Kidney glomerular epithelial cell (primary cell): ENCODE measurements at regions not wholly inside any gene's neighbourhood (a gene's known extent, or its start where the extent isn't known, plus 50 kb on each side); places are given as distances from the start of the nearest gene placed in this dataset.
"Not testable (repeated sequence)": the region's sequence is repeated elsewhere in the genome, so short reads cannot be mapped to it uniquely, and the experiment has no call there.

Source experiments
- DNase-seq: peaks from one replicate; lab custom pipeline; 2025; lab: John Stamatoyannopoulos, UW

GRCh38 chr2:176851889-176852483 is 360.6 kb upstream of the HNRNPA3 start:
- no peak for DNase-seq

DNA sequence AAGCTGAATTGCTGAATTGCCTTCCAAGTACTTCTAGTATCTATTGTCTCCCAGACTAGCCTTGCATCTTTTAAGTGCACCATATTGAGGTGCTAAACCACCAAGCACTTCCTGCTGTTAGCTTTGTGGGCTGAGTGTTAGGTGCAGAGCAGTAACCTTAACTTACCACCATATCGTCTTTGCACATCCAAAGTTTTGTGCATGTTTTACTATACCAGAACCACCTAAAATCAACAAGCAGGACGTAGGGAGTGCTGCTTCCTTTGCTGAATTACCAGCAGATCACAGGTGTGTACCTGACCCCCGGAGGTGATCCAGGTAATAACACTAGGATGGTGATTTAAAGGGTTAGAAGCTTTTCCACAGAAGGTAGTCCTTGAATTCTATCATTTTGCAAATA is 359.9 kb upstream of the HNRNPA3 start:
- DNase-seq = no peak

DNA sequence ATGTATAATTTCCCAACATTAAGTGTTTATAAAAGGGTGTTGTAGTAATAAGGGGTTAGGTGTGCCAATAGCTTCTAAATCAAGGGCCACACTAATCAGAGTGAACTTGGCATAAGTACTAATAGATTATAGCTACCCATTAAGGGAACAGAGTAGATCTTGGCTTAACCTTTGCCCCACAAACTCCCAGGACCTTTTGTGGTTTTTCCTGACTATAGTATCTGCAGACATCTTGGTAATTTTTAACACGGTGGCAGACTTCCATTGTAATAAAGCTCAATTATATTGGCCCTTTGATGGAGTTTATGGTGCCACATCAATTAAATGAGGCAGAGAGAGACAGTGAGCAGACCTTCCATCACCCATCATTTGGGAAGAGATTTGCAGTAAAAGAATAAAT is 358.5 kb upstream of the HNRNPA3 start:
- DNase-seq = no peak

DNA sequence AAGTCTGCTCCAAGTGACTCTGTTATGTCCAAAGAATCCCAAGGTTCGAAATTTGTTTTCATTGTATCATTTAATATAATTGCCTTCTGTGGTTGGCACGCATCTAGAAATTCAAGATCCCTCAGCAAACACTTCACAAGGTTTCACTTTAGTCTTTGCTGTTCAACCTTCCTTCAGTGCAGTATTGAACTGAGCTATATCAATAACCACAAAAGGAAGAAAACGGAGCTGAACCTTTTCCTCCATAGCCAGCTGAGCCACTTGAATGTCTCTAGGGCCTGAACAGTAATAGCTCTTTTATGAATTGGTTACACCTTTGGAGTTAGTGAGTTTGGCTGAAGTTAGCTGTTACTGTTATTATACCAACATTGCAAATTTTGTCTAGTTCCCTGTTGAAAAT is 357.7 kb upstream of the HNRNPA3 start:
- no peak for DNase-seq

DNA sequence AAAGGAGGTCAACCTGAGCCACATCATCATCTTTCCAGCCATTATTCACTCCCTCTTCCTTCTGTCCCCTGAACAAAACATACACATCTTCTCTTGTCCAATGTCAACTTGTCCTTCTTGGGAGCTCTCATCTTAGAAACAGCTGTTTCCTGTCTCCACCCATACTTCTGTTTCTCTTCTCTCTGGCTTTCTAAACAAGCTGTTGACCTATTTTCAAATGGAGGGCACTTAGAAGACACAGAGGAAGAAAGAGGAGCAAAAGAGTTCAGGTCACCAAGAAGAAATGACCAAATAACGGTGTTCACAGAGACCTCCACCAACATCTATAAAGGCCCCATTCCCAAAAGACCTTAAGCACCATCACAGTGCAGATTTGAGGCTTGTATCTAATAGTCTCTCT is 355.9 kb upstream of the HNRNPA3 start:
- no peak for DNase-seq

DNA sequence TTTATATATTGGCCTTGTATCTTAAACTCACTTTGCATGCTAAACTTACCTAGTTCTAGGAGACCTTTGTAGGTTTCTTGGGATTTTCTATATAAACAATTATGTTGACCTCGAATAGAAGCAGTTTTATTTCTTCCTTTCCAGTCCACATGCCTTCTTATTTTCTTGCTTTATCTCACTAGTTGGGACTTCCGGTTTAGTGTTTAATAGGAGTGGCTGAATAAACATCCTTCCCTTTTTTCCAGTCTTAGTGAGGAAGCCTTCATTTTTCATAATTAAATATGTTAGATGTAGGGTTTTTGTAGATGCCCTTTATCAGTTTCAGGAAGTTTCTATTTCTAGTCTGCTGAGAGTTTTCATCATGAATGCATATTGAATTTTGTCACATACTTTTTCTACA is 347.3 kb upstream of the HNRNPA3 start:
- DNase-seq = no peak

- DNase-seq = no peak
These were observed 340.2 kb upstream of the HNRNPA3 start for GRCh38 chr2:176872406-176872805.

DNA sequence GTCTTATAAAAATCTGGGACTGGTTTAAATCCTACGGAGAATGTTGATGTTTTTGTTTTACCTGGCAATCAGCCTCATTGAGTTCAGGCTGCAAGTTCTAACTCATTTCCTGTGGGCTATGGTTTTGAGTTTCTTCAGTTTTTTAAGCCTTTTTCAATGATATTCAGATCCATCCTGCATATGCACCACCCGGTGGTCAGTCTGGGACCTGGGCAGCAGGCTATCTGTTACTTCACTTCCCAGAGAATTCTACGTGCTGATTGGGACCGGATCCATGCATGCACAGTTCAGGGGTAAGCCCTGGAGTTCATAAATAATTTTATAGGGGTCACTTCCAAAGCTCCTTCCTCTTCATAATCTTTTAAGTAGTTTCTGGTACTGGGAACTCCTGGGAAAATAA is 339.2 kb upstream of the HNRNPA3 start:
- no peak for DNase-seq

DNA sequence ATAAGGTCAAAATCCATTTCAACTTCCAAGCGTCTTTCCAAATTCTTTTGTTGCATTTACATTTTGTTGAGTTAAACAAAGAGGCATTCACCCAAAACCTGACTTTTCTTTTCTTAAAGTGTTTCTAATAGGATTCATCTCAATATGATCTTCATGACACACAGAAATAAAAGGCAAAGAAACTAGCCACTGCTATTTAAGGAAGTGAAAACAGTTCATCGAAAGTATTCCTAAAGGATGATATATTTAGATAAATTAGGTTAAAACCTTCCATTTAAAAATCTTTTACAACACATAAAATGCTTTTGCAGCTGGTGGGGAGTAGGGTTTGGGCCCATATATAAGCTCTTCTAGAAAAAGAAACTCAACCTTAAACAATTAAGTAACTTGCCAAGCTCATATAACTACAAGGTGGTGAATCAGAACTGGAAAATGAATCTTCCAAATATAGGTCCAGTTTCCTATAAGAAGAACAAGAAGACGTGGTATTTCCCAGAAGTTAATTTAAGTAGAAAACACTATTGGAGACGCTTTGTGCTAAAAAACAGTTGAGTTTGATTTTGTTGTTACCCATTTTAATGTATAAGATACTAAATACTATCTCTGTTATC is 336.0 kb upstream of the HNRNPA3 start:
- DNase-seq = no peak

- DNase-seq = no peak
These were observed 333.1 kb upstream of the HNRNPA3 start for GRCh38 chr2:176879426-176879995.

- DNase-seq = not testable (repeated sequence)
These were observed 330.5 kb upstream of the HNRNPA3 start for GRCh38 chr2:176882045-176882444.

DNA sequence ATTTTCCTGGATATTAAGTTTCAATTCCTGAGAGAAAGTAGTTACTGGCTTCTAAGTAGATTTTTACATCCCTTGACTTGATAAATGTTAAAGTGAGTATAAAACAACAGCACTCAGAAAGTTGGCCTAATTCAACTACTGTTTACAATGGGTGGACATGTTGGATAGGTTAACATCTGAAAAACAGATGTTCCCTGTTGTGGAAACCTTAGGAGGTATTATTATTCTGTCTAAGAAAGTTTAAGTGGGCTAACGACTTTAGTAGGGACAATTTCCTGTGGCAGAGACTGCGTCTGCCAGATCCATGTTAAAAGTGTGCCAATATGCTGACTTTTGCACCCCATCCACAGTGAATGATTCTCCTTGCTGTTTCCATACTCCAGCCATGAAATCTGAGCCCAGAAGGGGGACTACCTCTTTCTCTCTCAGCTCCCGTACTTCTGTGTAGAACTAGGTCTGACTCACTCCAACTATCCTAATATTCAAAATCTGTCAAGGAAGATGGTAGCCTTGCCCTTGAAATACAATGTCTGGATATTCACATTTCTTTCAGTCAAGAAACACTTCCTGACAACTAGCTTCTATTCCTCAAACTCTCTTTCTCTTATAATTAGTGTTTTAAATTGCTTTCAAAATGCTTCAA is 327.5 kb upstream of the HNRNPA3 start:
- DNase-seq = no peak

DNA sequence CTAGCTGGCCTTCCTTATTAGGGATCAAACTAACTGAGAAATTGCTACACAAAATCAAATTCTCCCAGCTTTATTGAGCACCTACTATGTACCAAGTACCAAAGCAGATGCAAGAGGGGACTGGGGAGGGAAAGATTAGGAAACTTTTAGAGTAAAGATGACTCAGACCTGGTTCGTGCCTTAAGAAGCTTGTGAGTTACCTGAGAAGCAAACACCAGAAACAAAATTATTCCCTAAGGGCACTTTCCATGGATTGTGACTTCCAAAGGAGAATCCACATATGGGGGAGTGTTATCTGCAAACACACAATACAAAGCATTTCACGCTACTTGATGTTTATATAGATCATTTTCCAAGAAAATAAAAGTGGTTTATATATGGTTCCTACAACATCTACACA is 326.9 kb upstream of the HNRNPA3 start:
- DNase-seq = no peak

GRCh38 chr2:176891105-176891504 is 321.5 kb upstream of the HNRNPA3 start:
- no peak for DNase-seq

- no peak for DNase-seq
These were observed 320.7 kb upstream of the HNRNPA3 start for GRCh38 chr2:176891857-176892256.

DNA sequence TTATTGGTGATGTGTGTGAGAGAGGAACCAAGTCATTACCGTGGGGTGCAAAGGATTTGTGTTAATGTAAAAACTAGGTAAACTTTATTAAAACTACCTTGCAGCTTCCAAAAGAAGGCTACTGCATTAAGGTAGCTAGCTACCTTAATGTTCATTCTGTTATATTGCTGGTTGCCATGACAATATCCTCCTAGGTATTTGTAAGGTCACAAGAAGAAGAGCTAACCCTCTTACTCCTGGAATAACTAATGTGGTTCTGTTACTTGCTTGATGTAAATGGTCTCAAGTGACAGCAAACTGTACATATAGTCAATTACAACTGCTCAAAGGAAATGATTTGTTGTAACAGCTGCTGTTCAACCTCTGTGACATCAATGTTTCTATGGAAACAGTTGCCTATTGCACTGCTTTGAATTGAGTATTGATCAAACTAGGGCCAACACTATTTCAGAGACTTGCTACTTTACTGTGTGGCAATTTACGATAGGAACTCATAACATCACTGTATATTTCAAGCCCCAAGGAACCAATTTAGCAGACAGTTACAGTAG is 319.8 kb upstream of the HNRNPA3 start:
- no peak for DNase-seq

DNA sequence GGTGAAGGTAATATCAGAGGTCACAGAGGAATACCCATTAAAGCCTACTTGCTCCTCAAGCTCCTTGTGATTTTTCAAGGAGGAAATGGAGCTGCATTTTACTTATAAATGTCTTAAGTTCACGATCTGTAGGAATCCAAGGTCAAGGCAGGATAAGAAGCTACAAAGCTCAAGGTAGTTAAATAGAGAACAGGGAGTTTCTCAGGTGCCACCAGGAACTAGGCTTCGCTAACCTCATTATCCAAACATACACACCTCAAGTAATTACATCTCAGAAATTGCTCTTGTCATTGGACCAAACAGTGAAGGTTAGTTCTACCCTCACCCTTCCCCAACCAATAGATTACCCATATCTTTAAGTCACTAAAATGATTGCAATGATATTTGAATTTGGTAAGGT is 317.4 kb upstream of the HNRNPA3 start:
- DNase-seq = no peak

DNA sequence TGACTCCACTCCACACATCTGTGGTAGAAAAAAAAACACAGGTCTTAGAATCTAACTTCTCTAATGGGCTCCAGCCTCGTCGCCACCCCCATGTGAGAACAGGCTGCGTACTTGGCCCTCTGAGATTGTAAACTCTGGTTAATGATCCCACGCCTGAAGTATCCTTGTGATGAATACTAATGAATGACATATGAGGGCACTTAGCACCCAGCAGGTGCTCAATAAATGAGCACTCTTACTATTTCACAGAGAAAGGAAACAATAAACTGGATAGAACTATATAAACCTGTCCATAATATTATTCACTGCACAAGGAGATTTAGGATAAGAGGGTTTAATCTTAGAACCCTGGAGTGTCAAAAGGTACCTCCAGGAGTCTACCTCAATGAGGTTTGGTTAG is 310.1 kb upstream of the HNRNPA3 start:
- no peak for DNase-seq

GRCh38 chr2:176904053-176904452 is 308.5 kb upstream of the HNRNPA3 start:
- not testable (repeated sequence) for DNase-seq

- no peak for DNase-seq
These were observed 305.3 kb upstream of the HNRNPA3 start for GRCh38 chr2:176907341-176907740.

DNA sequence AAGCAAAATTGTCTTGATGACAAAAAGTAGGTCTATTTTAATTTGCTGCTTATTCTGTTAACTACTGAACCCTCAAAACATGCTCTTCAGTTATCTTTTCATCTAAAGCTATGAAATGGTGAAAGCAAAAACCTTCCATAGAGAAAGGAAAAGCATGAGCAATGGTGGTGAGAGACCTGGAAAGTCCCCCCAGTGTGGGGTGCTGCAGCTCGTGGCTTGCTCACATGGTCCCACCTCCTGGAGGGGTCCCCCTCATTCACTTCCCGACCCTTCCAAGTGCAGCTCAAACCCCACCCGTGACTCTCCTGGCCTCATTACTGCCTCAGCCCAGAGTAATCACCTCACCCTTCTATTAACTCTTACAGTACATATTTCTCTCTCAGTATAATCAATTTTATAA is 301.8 kb upstream of the HNRNPA3 start:
- no peak for DNase-seq

DNA sequence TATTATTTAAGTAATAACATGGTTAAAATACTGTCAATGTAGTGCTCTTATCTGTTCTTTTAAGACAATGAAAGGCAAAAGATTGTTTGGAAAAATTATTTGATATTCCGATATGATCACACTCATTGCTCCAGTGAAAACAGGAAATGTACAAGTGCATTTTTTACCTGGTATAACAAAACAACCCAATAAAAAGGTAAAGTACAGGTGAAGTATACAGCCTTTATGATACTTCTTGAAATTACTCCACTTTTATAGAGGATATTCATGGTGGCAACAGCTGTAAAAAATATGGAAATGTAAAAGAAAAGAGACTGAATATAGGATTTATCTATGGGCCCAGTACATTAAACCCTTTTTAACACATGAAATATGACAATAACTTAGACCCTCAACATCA is 298.6 kb upstream of the HNRNPA3 start:
- no peak for DNase-seq

GRCh38 chr2:176914371-176914770 is 298.2 kb upstream of the HNRNPA3 start:
- DNase-seq = no peak
